HEK293 (cell line): ENCODE measurements at regions not wholly inside any gene's neighbourhood (a gene's known extent, or its start where the extent isn't known, plus 50 kb on each side); places are given as distances from the start of the nearest gene placed in this dataset.

Source experiments
- CTCF ChIA-PET: fragments of 350-600 bp; formaldehyde crosslinking; extraction: SDS; loops from one replicate; lab custom pipeline; 2021; ENCODE audit warnings: antibody characterized with exemption; lab: Yijun Ruan, JAX
- POLR2A ChIA-PET: fragments of 300-600 bp; formaldehyde crosslinking; extraction: SDS; loops from one replicate; lab custom pipeline; 2020; ENCODE audit warnings: antibody characterized with exemption, inconsistent platforms; lab: Yijun Ruan, JAX
- H3K27ac ChIP-seq: fragments of 200-500 bp; sonication (Bioruptor generic); 2 replicates; pipeline ENCODE4 v1.5.1; 2014; ENCODE audit warnings: low read depth, low read length, control low read depth, inconsistent platforms; ENCODE audit errors: extremely low read depth
- H3K36me3 ChIP-seq, 2 experiments: fragments of 200-500 bp in 1 of 2; sonication (Bioruptor generic) in 1 of 2; 1 replicate in 1 of 2; 2 replicates in 1 of 2; pipeline ENCODE4 v1.5.1; 2014 to 2017; ENCODE audit warnings: inconsistent platforms in 2 of 2, low read length in 2 of 2; ENCODE audit not compliant: control insufficient read depth in 2 of 2, insufficient read depth in 1 of 2
- H3K4me1 ChIP-seq: fragments of 200-500 bp; sonication (Bioruptor generic); 2 replicates; pipeline ENCODE4 v1.5.1; 2014; ENCODE audit warnings: mild to moderate bottlenecking, low read length, inconsistent platforms; ENCODE audit not compliant: control insufficient read depth, insufficient read depth
- H3K4me3 ChIP-seq: 2 replicates; pipeline ENCODE4 v1.5.1; 2011; ENCODE audit warnings: low read depth, mild to moderate bottlenecking, control low read depth, low read length, moderate library complexity
- H3K9me3 ChIP-seq: fragments of 200-500 bp; sonication (Bioruptor generic); 2 replicates; pipeline ENCODE4 v1.5.1; 2014; ENCODE audit warnings: low read depth, low read length, inconsistent platforms; ENCODE audit not compliant: control insufficient read depth, insufficient read depth
- GLI4 ChIP-seq: fragments of 450-650 bp; formaldehyde crosslinking; IDR thresholded peaks from 2 replicates; pipeline ENCODE4 v1.5.1; 2016; ENCODE audit warnings: missing biosample characterization, missing genetic modification characterization
- MEIS1 ChIP-seq: sonication (generic); formaldehyde crosslinking; IDR thresholded peaks from 2 replicates; pipeline ENCODE4 v1.8.1; 2022; ENCODE audit warnings: missing genetic modification reagents, mild to moderate bottlenecking, borderline replicate concordance
- MYNN ChIP-seq: fragments of 450-650 bp; formaldehyde crosslinking; IDR thresholded peaks from 2 replicates; pipeline ENCODE4 v1.5.1; 2016; ENCODE audit warnings: missing biosample characterization, missing genetic modification characterization, borderline replicate concordance
- PRDM1 ChIP-seq: fragments of 450-650 bp; formaldehyde crosslinking; IDR thresholded peaks from 2 replicates; pipeline ENCODE4; 2016; ENCODE audit warnings: missing biosample characterization, missing genetic modification characterization
- PRDM10 ChIP-seq: fragments of 450-650 bp; formaldehyde crosslinking; IDR thresholded peaks from 2 replicates; pipeline ENCODE4 v1.5.1; 2016; ENCODE audit warnings: missing biosample characterization, missing genetic modification characterization
- REPIN1 ChIP-seq: fragments of 450-650 bp; formaldehyde crosslinking; IDR thresholded peaks from 2 replicates; pipeline ENCODE4 v1.5.1; 2017; ENCODE audit warnings: missing biosample characterization, missing genetic modification characterization, low read depth
- REST ChIP-seq: fragments of 450-650 bp; formaldehyde crosslinking; IDR thresholded peaks from 2 replicates; pipeline ENCODE4 v1.5.1; 2016; ENCODE audit warnings: missing biosample characterization, missing genetic modification characterization
- SCRT1 ChIP-seq: fragments of 450-650 bp; formaldehyde crosslinking; IDR thresholded peaks from 2 replicates; pipeline ENCODE4 v1.5.1; 2016; ENCODE audit warnings: missing biosample characterization, missing genetic modification characterization, borderline replicate concordance
- SETDB1 ChIP-seq: IDR thresholded peaks from one replicate; pipeline ENCODE4 v1.6.1; 2017; ENCODE audit warnings: mild to moderate bottlenecking, low read length, moderate library complexity, mixed read lengths; ENCODE audit not compliant: insufficient read length
- SP7 ChIP-seq: fragments of 450-650 bp; formaldehyde crosslinking; IDR thresholded peaks from 2 replicates; pipeline ENCODE4 v1.5.1; 2016; ENCODE audit warnings: missing biosample characterization, missing genetic modification characterization
- ZBTB1 ChIP-seq: fragments of 450-650 bp; formaldehyde crosslinking; IDR thresholded peaks from 2 replicates; pipeline ENCODE4 v1.5.1; 2016; ENCODE audit warnings: missing biosample characterization, missing genetic modification characterization
- ZBTB44 ChIP-seq: fragments of 450-650 bp; IDR thresholded peaks from 2 replicates; pipeline ENCODE4 v1.5.1; 2018; ENCODE audit warnings: missing biosample characterization, mild to moderate bottlenecking, missing genetic modification characterization
- ZBTB7A ChIP-seq: fragments of 450-650 bp; formaldehyde crosslinking; IDR thresholded peaks from 2 replicates; pipeline ENCODE4 v1.5.1; 2016; ENCODE audit warnings: low read depth, missing biosample characterization, missing genetic modification characterization
- ZFP3 ChIP-seq: fragments of 450-650 bp; formaldehyde crosslinking; IDR thresholded peaks from 2 replicates; pipeline ENCODE4 v1.5.1; 2016; ENCODE audit warnings: low read depth, missing biosample characterization, missing genetic modification characterization
- ZFP41 ChIP-seq: fragments of 450-650 bp; formaldehyde crosslinking; IDR thresholded peaks from 2 replicates; pipeline ENCODE4 v1.5.1; 2016; ENCODE audit warnings: missing biosample characterization, missing genetic modification characterization, borderline replicate concordance
- ZFP69B ChIP-seq: fragments of 450-650 bp; formaldehyde crosslinking; IDR thresholded peaks from 2 replicates; pipeline ENCODE4 v1.5.1; 2016; ENCODE audit warnings: missing biosample characterization, missing genetic modification characterization
- ZNF211 ChIP-seq: fragments of 450-650 bp; formaldehyde crosslinking; IDR thresholded peaks from 2 replicates; pipeline ENCODE4 v1.5.1; 2016; ENCODE audit warnings: low read depth, missing biosample characterization, missing genetic modification characterization
- ZNF223 ChIP-seq: fragments of 450-650 bp; formaldehyde crosslinking; IDR thresholded peaks from 2 replicates; pipeline ENCODE4 v1.5.1; 2016; ENCODE audit warnings: missing biosample characterization, missing genetic modification characterization
- ZNF23 ChIP-seq: fragments of 450-650 bp; formaldehyde crosslinking; IDR thresholded peaks from 2 replicates; pipeline ENCODE4 v1.5.1; 2016; ENCODE audit warnings: missing biosample characterization, missing genetic modification characterization, borderline replicate concordance
- ZNF366 ChIP-seq: fragments of 450-650 bp; formaldehyde crosslinking; conservative IDR thresholded peaks from 2 replicates; pipeline ENCODE4 v1.5.1; 2016; ENCODE audit warnings: missing biosample characterization, missing genetic modification characterization
- ZNF510 ChIP-seq: fragments of 450-650 bp; formaldehyde crosslinking; IDR thresholded peaks from 2 replicates; pipeline ENCODE4 v1.5.1; 2018; ENCODE audit warnings: mild to moderate bottlenecking, missing genetic modification characterization, missing biosample characterization; ENCODE audit not compliant: insufficient replicate concordance
- ZNF530 ChIP-seq: fragments of 450-650 bp; formaldehyde crosslinking; IDR thresholded peaks from 2 replicates; pipeline ENCODE4 v1.5.1; 2016; ENCODE audit warnings: low read depth, missing biosample characterization, missing genetic modification characterization
- ZNF664 ChIP-seq: fragments of 450-650 bp; formaldehyde crosslinking; IDR thresholded peaks from 2 replicates; pipeline ENCODE4 v1.5.1; 2016; ENCODE audit warnings: missing biosample characterization, missing genetic modification characterization
- ZNF701 ChIP-seq: fragments of 450-650 bp; formaldehyde crosslinking; IDR thresholded peaks from 2 replicates; pipeline ENCODE4 v1.5.1; 2016; ENCODE audit warnings: missing biosample characterization, missing genetic modification characterization

- no peak for TF ChIP-seq ZNF211 (tag by site-specific recombination)
Observed at GRCh38 chr18:64278026-64278425, 129.1 kb upstream of the LINC00305 start (continued).

GRCh38 chr18:64276311-64277090 is 127.6 kb upstream of the LINC00305 start:
- Histone ChIP-seq H3K27ac (no peak overlapping the region), H3K36me3 (no peaks in the 10 kb centered on the region)
- TF ChIP-seq PRDM1 (tag by site-specific recombination) (no peak), ZNF701 (tag by site-specific recombination) (no peak), ZFP3 (no peak), ZFP69B (tag by site-specific recombination) (no peak), ZNF223 (tag by site-specific recombination) (no peak), ZBTB44 (tag by site-specific recombination) (no peak), ZNF366 (tag by site-specific recombination) (no peak), ZNF211 (tag by site-specific recombination) (no peak), SCRT1 (tag by site-specific recombination) (no peak), REST (tag by site-specific recombination) (no peak), REPIN1 (tag by site-specific recombination) (no peak), ZBTB7A (tag by site-specific recombination) (no peak), ZFP41 (no peak), MYNN (tag by site-specific recombination) (no peak)
- TF ChIP-seq, all 188 proteins: peak for 0
- ChIA-PET POLR2A (no interaction called here), CTCF (interaction anchor here (0.7 kb wide), 1 partner anchor 265 kb away, joined by 3 read pairs; no protein-coding TSS in a partner anchor)
- Histone ChIP-seq H3K4me1 (no peaks in the 10 kb centered on the region), H3K9me3 (no peaks in the 10 kb centered on the region), H3K4me3 (no peak overlapping the region)

- H3K27ac ChIP-seq = no peak overlapping the region
- TF ChIP-seq SETDB1 = no peak
- TF ChIP-seq PRDM10 (tag by site-specific recombination) = no peak
- TF ChIP-seq ZNF664 (tag by site-specific recombination) = no peak
- no peak for TF ChIP-seq ZNF510 (tag by site-specific recombination)
- no peak for TF ChIP-seq MEIS1 (CRISPR knock-in tag)
- no peak for TF ChIP-seq GLI4
- TF ChIP-seq ZNF23 (tag by site-specific recombination) = no peak
- TF ChIP-seq ZNF530 (tag by site-specific recombination) = no peak
- TF ChIP-seq SP7 = no peak
- no peak for TF ChIP-seq ZBTB1 (tag by site-specific recombination)
Observed at GRCh38 chr18:64275593-64276300, 126.9 kb upstream of the LINC00305 start.

More at GRCh38 chr18:64275593-64276300, 126.9 kb upstream of the LINC00305 start:
- H3K9me3 ChIP-seq = no peaks in the 10 kb centered on the region
- POLR2A ChIA-PET = no interaction called here
- CTCF ChIA-PET = interaction anchor here (0.6 kb wide), 1 partner anchor 736 kb away, joined by 4 read pairs; no protein-coding TSS in a partner anchor
- no peaks in the 10 kb centered on the region for H3K4me1 ChIP-seq
- H3K4me3 ChIP-seq = no peak overlapping the region
- no peaks in the 10 kb centered on the region for H3K36me3 ChIP-seq
